ENCODE measurements at regions not wholly inside any gene's neighbourhood (a gene's known extent, or its start where the extent isn't known, plus 50 kb on each side); places are given as distances from the start of the nearest gene placed in this dataset.

DNA sequence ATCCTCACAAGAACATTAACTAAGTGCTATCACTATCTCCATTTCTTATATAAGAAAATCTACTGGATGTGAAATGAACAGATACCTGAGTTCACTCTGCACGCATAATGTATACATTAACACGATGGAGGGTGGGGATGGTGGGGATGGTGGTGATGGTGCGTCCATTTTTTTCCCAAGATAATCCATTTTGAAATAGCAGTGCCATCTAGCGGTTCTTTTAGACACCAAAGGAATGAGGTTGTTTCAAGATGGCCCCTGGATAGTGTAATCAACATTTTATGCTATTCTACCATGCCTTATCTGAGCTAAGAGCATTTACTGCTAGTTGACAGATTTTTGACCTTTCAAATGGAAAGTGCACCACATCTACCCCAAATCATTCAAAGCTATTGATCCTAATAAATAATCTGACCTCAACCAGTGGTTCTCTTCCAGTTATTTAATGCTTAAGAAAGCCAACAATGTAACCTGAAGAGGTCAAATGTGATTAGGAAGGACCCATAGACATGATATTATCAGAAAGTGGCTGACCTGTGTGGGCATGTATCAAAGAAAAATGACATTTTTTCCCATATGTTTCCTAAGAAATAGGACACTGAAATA, 714.7 kb upstream of the TENM4 start:
- H2BK120ac ChIP-seq (replicated peaks; ENCODE audit: low read depth, low read length): no peak overlapping the region
- no peaks in the 10 kb centered on the region for H4K20me1 ChIP-seq (replicated peaks in 1 of 2; ENCODE audit: control insufficient read depth in 1 of 2, insufficient read depth in 2 of 2, low read length in 2 of 2)
- H3K14ac ChIP-seq (ENCODE audit: insufficient read length): no peak overlapping the region
- no peak overlapping the region for H2BK15ac ChIP-seq (ENCODE audit: low read length)
- H3K23me2 ChIP-seq (ENCODE audit: low read depth, low read length): no peaks in the 10 kb centered on the region
- peak; percentile 78 for FAIRE-seq
- H2AK5ac ChIP-seq (ENCODE audit: low read depth, low read length): no peak overlapping the region
- no peak overlapping the region for H3K4me2 ChIP-seq (ENCODE audit: insufficient read depth in 1 of 2, low read depth in 2 of 2, low read length in 2 of 2)
- no peak overlapping the region for H4K91ac ChIP-seq (replicated peaks; ENCODE audit: insufficient read length, low read length)
- ChIA-PET CTCF (ENCODE audit: partially characterized antibody) (interaction anchor here (0.7 to 2.9 kb wide), 20 partner anchors 9 to 829 kb away, joined by 3 to 18 read pairs (median 4); no protein-coding TSS in a partner anchor), POLR2A (ENCODE audit: partially characterized antibody) (no interaction called here)
- no peaks in the 10 kb centered on the region for H3K9me3 ChIP-seq (ENCODE audit: insufficient read depth in 2 of 2, low read depth in 1 of 2, low read length in 1 of 2)
- H3K79me1 ChIP-seq (ENCODE audit: low read depth, low read length): no peaks in the 10 kb centered on the region
- no peak overlapping the region for H3K4me3 ChIP-seq (ENCODE audit: extremely low read depth in 1 of 4, insufficient read depth in 2 of 4, low read depth in 3 of 4, low read length in 4 of 4)
- no peak overlapping the region for H2BK12ac ChIP-seq (ENCODE audit: low read depth, low read length)
- no peak overlapping the region for H4K5ac ChIP-seq (ENCODE audit: insufficient read length, low read depth, low read length)
- 44% methylated on average over 4 of the region's 4 CpGs; no CpG with 5 or more reads in 1 of the 2 experiments for WGBS, 2 experiments (ENCODE audit: extremely low coverage in 1 of 2, insufficient coverage in 1 of 2, insufficient read length in 1 of 2, insufficient replicate concordance in 2 of 2, low coverage in 1 of 2, low lambda C conversion rate in 2 of 2, missing lambda C conversion rate in 1 of 2)
- TF ChIP-seq RBBP5 (IDR thresholded peaks at IDR 0.05; ENCODE audit: borderline replicate concordance, low read depth, low read length): no peak
- TF ChIP-seq CTCF (IDR thresholded peaks at IDR 0.05; ENCODE audit: control extremely low read depth in 1 of 3, insufficient read depth in 1 of 3, low read depth in 1 of 3, low read length in 3 of 3): peak in 2 of 3 experiments; percentile 47 to 52; a peak in 3 of 4 replicates
- TF ChIP-seq YY1 (IDR thresholded peaks at IDR 0.05; ENCODE audit: low read depth, low read length): peak; percentile 91
- TF ChIP-seq RAD21 (IDR thresholded peaks at IDR 0.05 in 1 of 2, conservative IDR thresholded peaks at IDR 0.05 in 1 of 2; ENCODE audit: low read depth in 2 of 2, low read length in 2 of 2): peak; percentile 71 to 72
- H3K18ac ChIP-seq (ENCODE audit: extremely low read depth, low read length): no peak overlapping the region
- no peak overlapping the region for H4K8ac ChIP-seq (ENCODE audit: extremely low read depth, insufficient read depth, low read length)
- H3K36me3 ChIP-seq (ENCODE audit: control insufficient read depth in 2 of 4, insufficient read depth in 4 of 4, low read length in 3 of 4): no peaks in the 10 kb centered on the region
- no peak overlapping the region for H2BK20ac ChIP-seq (ENCODE audit: low read length)
- H3K27ac ChIP-seq (ENCODE audit: low read depth, low read length): no peak overlapping the region
- H3K56ac ChIP-seq (replicated peaks; ENCODE audit: insufficient read length, low read depth, low read length): no peak overlapping the region
- no peaks in the 10 kb centered on the region for H3K79me2 ChIP-seq (ENCODE audit: control insufficient read depth in 1 of 2, insufficient read depth in 2 of 2, low read length in 2 of 2)
- no peak overlapping the region for H2BK5ac ChIP-seq (ENCODE audit: low read depth, low read length)
- H2AFZ ChIP-seq (ENCODE audit: low read length): no peak overlapping the region
- peaks cover 0 to 16% (median 5%) of the 10 kb centered on the region in 4 experiments; a peak in 5 of 7 replicates for H3K4me1 ChIP-seq (replicated peaks in 1 of 4; ENCODE audit: control insufficient read depth in 3 of 4, insufficient read depth in 4 of 4, low read length in 3 of 4)
- no peak overlapping the region for H3K9ac ChIP-seq (replicated peaks in 1 of 4; ENCODE audit: extremely low read depth in 1 of 4, low read depth in 3 of 4, low read length in 3 of 4)
- no peak overlapping the region for H3K23ac ChIP-seq (ENCODE audit: insufficient read length)
- H3K4ac ChIP-seq (replicated peaks; ENCODE audit: insufficient read length, low read depth, low read length): no peak overlapping the region
- H3K27me3 ChIP-seq (replicated peaks in 1 of 4; ENCODE audit: control insufficient read depth in 3 of 4, extremely low read depth in 1 of 4, insufficient read depth in 3 of 4, low read length in 3 of 4): no peaks in the 10 kb centered on the region
- no peak for DNase-seq (ENCODE audit: low read depth in 1 of 2, low spot score in 2 of 2)

Data from H1 (cell line).